ENCODE measurements at regions not wholly inside any gene's neighbourhood (a gene's known extent, or its start where the extent isn't known, plus 50 kb on each side); places are given as distances from the start of the nearest gene placed in this dataset.
"Not testable (repeated sequence)": the region's sequence is repeated elsewhere in the genome, so short reads cannot be mapped to it uniquely, and the experiment has no call there.

- TF ChIP-seq, protein P1, sequence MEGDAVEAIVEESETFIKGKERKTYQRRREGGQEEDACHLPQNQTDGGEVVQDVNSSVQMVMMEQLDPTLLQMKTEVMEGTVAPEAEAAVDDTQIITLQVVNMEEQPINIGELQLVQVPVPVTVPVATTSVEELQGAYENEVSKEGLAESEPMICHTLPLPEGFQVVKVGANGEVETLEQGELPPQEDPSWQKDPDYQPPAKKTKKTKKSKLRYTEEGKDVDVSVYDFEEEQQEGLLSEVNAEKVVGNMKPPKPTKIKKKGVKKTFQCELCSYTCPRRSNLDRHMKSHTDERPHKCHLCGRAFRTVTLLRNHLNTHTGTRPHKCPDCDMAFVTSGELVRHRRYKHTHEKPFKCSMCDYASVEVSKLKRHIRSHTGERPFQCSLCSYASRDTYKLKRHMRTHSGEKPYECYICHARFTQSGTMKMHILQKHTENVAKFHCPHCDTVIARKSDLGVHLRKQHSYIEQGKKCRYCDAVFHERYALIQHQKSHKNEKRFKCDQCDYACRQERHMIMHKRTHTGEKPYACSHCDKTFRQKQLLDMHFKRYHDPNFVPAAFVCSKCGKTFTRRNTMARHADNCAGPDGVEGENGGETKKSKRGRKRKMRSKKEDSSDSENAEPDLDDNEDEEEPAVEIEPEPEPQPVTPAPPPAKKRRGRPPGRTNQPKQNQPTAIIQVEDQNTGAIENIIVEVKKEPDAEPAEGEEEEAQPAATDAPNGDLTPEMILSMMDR (IDR thresholded peaks at IDR 0.05; ENCODE audit: low read depth, low read length) = no peak
- H3K4me3 ChIP-seq (ENCODE audit: low read depth, low read length) = no peak overlapping the region
These were observed 55.0 kb upstream of the CXXC4 start for GRCh38 chr4:104549736-104550135.

DNA sequence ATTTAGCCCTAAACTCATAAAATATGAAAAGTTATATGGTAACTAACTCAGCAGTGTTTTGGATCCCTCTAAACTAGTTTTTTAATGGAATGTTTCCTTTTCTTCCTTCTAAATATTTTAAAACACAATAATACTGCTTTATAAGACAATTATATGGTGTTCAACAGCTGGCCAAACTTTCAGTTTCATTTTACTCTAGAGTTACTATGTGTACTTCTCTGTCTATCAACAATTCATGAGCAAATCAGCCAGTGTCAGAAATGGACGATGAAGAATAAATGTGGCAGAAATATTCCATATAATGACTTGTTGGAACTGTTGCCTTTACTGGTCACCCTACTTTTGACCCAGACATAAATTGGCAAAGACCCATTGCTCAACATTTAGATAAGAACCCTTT is 64.8 kb upstream of the CXXC4 start:
- H3K4me3 ChIP-seq (ENCODE audit: low read depth, low read length) = no peak overlapping the region
- TF ChIP-seq, protein P1 (IDR thresholded peaks at IDR 0.05; ENCODE audit: low read depth, low read length) = no peak

DNA sequence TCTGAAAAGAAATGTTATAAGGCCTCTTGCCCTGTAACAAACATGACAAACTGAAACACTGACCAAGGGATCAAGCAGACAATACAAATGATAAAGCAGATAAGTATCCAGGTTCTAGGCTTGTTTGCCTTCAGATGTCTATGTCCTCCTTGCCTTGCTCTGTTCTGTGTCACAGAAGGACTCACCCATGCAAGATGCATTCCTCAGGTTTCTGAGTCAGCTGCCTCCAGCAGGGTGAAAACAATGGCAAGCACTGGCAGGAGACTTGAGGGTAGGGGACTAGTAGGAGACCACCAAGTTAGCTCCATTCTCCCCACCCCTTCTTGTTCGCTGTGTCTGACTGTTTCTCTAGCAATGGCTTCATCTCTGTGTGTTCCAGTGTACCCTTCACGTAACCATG is 76.6 kb upstream of the CXXC4 start:
- no peak overlapping the region for H3K4me3 ChIP-seq (ENCODE audit: low read depth, low read length)
- TF ChIP-seq, protein P1 (IDR thresholded peaks at IDR 0.05; ENCODE audit: low read depth, low read length) = no peak

- no peak overlapping the region for H3K4me3 ChIP-seq (ENCODE audit: low read depth, low read length)
- TF ChIP-seq, protein P1 (IDR thresholded peaks at IDR 0.05; ENCODE audit: low read depth, low read length) = no peak
These were observed 79.7 kb upstream of the CXXC4 start for GRCh38 chr4:104574371-104574770.

DNA sequence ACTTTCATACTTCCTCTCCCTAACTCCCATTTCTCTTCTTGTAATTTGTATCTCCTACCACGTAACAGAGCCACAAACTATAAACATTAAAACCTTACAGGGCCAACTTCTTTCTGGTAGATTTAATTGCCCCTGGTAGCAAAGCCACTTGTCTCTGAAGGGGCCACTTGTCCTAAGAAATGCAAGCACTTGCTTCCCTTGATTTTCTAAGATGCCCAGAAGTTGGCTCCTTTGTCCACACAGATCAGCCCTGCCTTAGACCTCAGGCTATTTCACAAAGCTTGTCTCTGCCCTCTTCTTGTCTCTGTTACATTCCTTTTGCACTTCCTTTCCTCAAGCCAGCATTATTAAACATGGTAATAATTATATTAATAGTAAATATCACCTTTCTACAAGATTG is 80.6 kb upstream of the CXXC4 start:
- TF ChIP-seq, protein P1 (IDR thresholded peaks at IDR 0.05; ENCODE audit: low read depth, low read length) = no peak
- no peak overlapping the region for H3K4me3 ChIP-seq (ENCODE audit: low read depth, low read length)

GRCh38 chr4:104577405-104577804 is 82.7 kb upstream of the CXXC4 start:
- TF ChIP-seq, protein P1 (IDR thresholded peaks at IDR 0.05; ENCODE audit: low read depth, low read length) = no peak
- H3K4me3 ChIP-seq (ENCODE audit: low read depth, low read length) = no peak overlapping the region

DNA sequence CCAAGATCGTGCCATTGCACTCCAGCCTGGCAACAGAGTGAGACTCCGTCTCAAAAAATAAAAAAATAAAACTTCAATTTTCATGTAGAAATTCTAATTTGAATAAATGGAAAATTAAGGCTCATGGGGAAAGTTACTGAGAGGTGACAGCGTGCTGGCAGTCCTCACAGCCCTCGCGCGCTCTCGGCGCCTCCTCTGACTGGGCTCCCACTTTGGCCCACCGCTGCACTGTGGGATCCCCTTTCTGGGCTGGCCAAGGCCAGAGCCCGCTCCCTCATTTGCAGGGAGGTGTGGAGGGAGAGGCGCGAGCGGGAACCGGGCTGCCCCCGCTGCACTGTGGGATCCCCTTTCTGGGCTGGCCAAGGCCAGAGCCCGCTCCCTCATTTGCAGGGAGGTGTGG is 86.8 kb upstream of the CXXC4 start:
- H3K4me3 ChIP-seq (ENCODE audit: low read depth, low read length) = not testable (repeated sequence)

- H3K4me3 ChIP-seq (ENCODE audit: low read depth, low read length) = not testable (repeated sequence)
These were observed 87.4 kb upstream of the CXXC4 start for GRCh38 chr4:104582056-104582455.

All from WI38 (cell line).